IMR-90 (cell line): ENCODE measurements at regions not wholly inside any gene's neighbourhood (a gene's known extent, or its start where the extent isn't known, plus 50 kb on each side); places are given as distances from the start of the nearest gene placed in this dataset.

Experiments used
- ATAC-seq: fragments of 200-7000 bp; cut with Tn5 transposase; 2 replicates; pipeline ENCODE4 v1.9.1; 2020; ENCODE audit warnings: low read depth, mild to moderate bottlenecking, moderate library complexity
- BruUV-seq: library from RNA; stranded (reverse); fragments of 400-500 nt; replicated peaks from 2 replicates; lab custom pipeline; 2021; lab: Mats Ljungman, UMichigan
- CTCF ChIA-PET: fragments of 300-600 bp; formaldehyde crosslinking; extraction: SDS; loops from one replicate; lab custom pipeline; 2021; ENCODE audit warnings: antibody characterized with exemption; lab: Yijun Ruan, JAX
- POLR2A ChIA-PET: fragments of 300-600 bp; sonication (Branson Sonifier 250); formaldehyde crosslinking; loops from one replicate; lab custom pipeline; 2022; ENCODE audit warnings: antibody characterized with exemption; ENCODE audit not compliant: unreplicated experiment; lab: Charles Lee
- DNase-seq: peaks from one replicate; pipeline ENCODE4 v3.0.0; 2013
- H2AFZ ChIP-seq: replicated peaks from 2 replicates; pipeline ENCODE3; 2013; ENCODE audit warnings: low read length, mild to moderate bottlenecking; ENCODE audit not compliant: poor library complexity
- H2AK5ac ChIP-seq: 2 replicates; pipeline ENCODE4 v1.6.1; 2013; ENCODE audit warnings: low read depth, low read length, inconsistent platforms
- H2AK9ac ChIP-seq: replicated peaks from 2 replicates; pipeline ENCODE3; 2013; ENCODE audit warnings: mild to moderate bottlenecking, low read depth, low read length, moderate library complexity; ENCODE audit not compliant: poor library complexity
- H2BK120ac ChIP-seq: 2 replicates; pipeline ENCODE4 v1.6.1; 2013; ENCODE audit warnings: low read depth, low read length, inconsistent platforms
- H2BK15ac ChIP-seq: 3 replicates; pipeline ENCODE4 v1.6.1; 2013; ENCODE audit warnings: low read depth, low read length, inconsistent platforms
- H2BK20ac ChIP-seq: 2 replicates; pipeline ENCODE4 v1.6.1; 2013; ENCODE audit warnings: low read depth, mild to moderate bottlenecking, inconsistent platforms, low read length, moderate library complexity
- H2BK5ac ChIP-seq: 2 replicates; pipeline ENCODE4 v1.6.1; 2013; ENCODE audit warnings: mild to moderate bottlenecking, low read depth, low read length, inconsistent platforms; ENCODE audit not compliant: poor library complexity, severe bottlenecking
- H3K14ac ChIP-seq: replicated peaks from 2 replicates; pipeline ENCODE4 v1.6.1; 2013; ENCODE audit warnings: low read depth, low read length, inconsistent platforms
- H3K18ac ChIP-seq: 2 replicates; pipeline ENCODE4 v1.6.1; 2013; ENCODE audit warnings: low read depth, low read length, control low read depth
- H3K23ac ChIP-seq: 2 replicates; pipeline ENCODE4 v1.6.1; 2013; ENCODE audit warnings: low read depth, low read length, inconsistent platforms
- H3K27ac ChIP-seq: 2 replicates; pipeline ENCODE4 v1.5.1; 2013; ENCODE audit warnings: mild to moderate bottlenecking, control low read depth, low read length; ENCODE audit not compliant: insufficient read depth
- H3K27me3 ChIP-seq: 2 replicates; pipeline ENCODE4 v1.6.1; 2013; ENCODE audit warnings: low read length; ENCODE audit not compliant: control insufficient read depth, insufficient read depth
- H3K36me3 ChIP-seq: 2 replicates; pipeline ENCODE4 v1.6.1; 2013; ENCODE audit warnings: low read length, mixed read lengths; ENCODE audit not compliant: control insufficient read depth, insufficient read depth
- H3K4ac ChIP-seq: 2 replicates; pipeline ENCODE4 v1.6.1; 2013; ENCODE audit warnings: low read depth, low read length, inconsistent platforms
- H3K4me1 ChIP-seq: 2 replicates; pipeline ENCODE4 v1.6.1; 2013; ENCODE audit warnings: low read length, mixed read lengths; ENCODE audit not compliant: control insufficient read depth, insufficient read depth
- H3K4me2 ChIP-seq: 2 replicates; pipeline ENCODE4 v1.6.1; 2013; ENCODE audit warnings: low read depth, mild to moderate bottlenecking, control low read depth, low read length, moderate library complexity
- H3K4me3 ChIP-seq: 2 replicates; pipeline ENCODE4 v1.5.1; 2013; ENCODE audit warnings: low read depth, mild to moderate bottlenecking, control low read depth, low read length, moderate library complexity; ENCODE audit not compliant: insufficient read depth
- H3K56ac ChIP-seq: 2 replicates; pipeline ENCODE4 v1.6.1; 2013; ENCODE audit warnings: low read length, inconsistent platforms; ENCODE audit not compliant: insufficient read depth; ENCODE audit errors: extremely low read depth
- H3K79me1 ChIP-seq, 2 experiments: 2 replicates each; pipeline ENCODE4 v1.6.1; 2013; ENCODE audit warnings: low read length in 2 of 2, inconsistent platforms in 1 of 2, low read depth in 1 of 2
- H3K9ac ChIP-seq: 2 replicates; pipeline ENCODE4 v1.6.1; 2013; ENCODE audit warnings: low read depth, low read length, control low read depth
- H3K9me1 ChIP-seq: 2 replicates; pipeline ENCODE4 v1.6.1; 2013; ENCODE audit warnings: low read length, inconsistent platforms; ENCODE audit not compliant: insufficient read depth
- H3K9me3 ChIP-seq: 2 replicates; pipeline ENCODE4 v1.6.1; 2013; ENCODE audit warnings: low read length; ENCODE audit not compliant: control insufficient read depth, insufficient read depth
- H4K20me1 ChIP-seq: 2 replicates; pipeline ENCODE4 v1.6.1; 2013; ENCODE audit warnings: low read length, inconsistent platforms; ENCODE audit not compliant: insufficient read depth
- H4K5ac ChIP-seq: 2 replicates; pipeline ENCODE4 v1.6.1; 2013; ENCODE audit warnings: mild to moderate bottlenecking, low read depth, low read length, control low read depth
- H4K8ac ChIP-seq, 2 experiments: 2 replicates each; pipeline ENCODE4 v1.6.1; 2013; ENCODE audit warnings: low read depth in 2 of 2, low read length in 2 of 2, control low read depth in 1 of 2, inconsistent platforms in 1 of 2
- H4K91ac ChIP-seq: 2 replicates; pipeline ENCODE4 v1.6.1; 2013; ENCODE audit warnings: low read depth, low read length, inconsistent platforms; ENCODE audit not compliant: insufficient read depth
- BHLHE40 ChIP-seq: fragments of 150-350 bp; IDR thresholded peaks from 2 replicates; pipeline ENCODE4 v1.6.1; 2016; ENCODE audit warnings: mild to moderate bottlenecking, low read depth, low read length
- CEBPB ChIP-seq: IDR thresholded peaks from 2 replicates; pipeline ENCODE4 v1.6.1; 2012; ENCODE audit warnings: low read depth, low read length, improper control_type of control experiment
- CHD1 ChIP-seq: IDR thresholded peaks from 2 replicates; pipeline ENCODE4 v1.6.1; 2012; ENCODE audit warnings: low read depth, low read length, improper control_type of control experiment
- ELK1 ChIP-seq: fragments of 150-350 bp; IDR thresholded peaks from 2 replicates; pipeline ENCODE4 v1.6.1; 2016; ENCODE audit warnings: low read depth, mild to moderate bottlenecking, low read length, moderate library complexity, borderline replicate concordance
- FOS ChIP-seq: fragments of 150-350 bp; IDR thresholded peaks from 2 replicates; pipeline ENCODE4 v1.6.1; 2016; ENCODE audit warnings: low read depth, low read length
- MAFK ChIP-seq: IDR thresholded peaks from 2 replicates; pipeline ENCODE4 v1.6.1; 2012; ENCODE audit warnings: low read depth, low read length, improper control_type of control experiment
- MXI1 ChIP-seq: IDR thresholded peaks from 2 replicates; pipeline ENCODE4 v1.6.1; 2012; ENCODE audit warnings: low read depth, mild to moderate bottlenecking, low read length, moderate library complexity, borderline replicate concordance
- NFE2L2 ChIP-seq: fragments of 150-350 bp; IDR thresholded peaks from 2 replicates; pipeline ENCODE4 v1.6.1; 2016; ENCODE audit warnings: low read depth, mild to moderate bottlenecking, low read length
- POLR2A ChIP-seq: IDR thresholded peaks from 2 replicates; pipeline ENCODE4 v1.6.1; 2012; ENCODE audit warnings: mild to moderate bottlenecking, low read depth, low read length
- RAD21 ChIP-seq: IDR thresholded peaks from 2 replicates; pipeline ENCODE4 v1.6.1; 2012; ENCODE audit warnings: low read length, improper control_type of control experiment
- RCOR1 ChIP-seq: IDR thresholded peaks from 2 replicates; pipeline ENCODE4 v1.6.1; 2012; ENCODE audit warnings: mild to moderate bottlenecking, low read length, improper control_type of control experiment; ENCODE audit not compliant: insufficient replicate concordance
- RFX5 ChIP-seq: IDR thresholded peaks from 2 replicates; pipeline ENCODE4 v1.8.0; 2012; ENCODE audit warnings: low read depth, mild to moderate bottlenecking, low read length, moderate library complexity
- SMC3 ChIP-seq: fragments of 150-350 bp; IDR thresholded peaks from 2 replicates; pipeline ENCODE4 v1.6.1; 2016; ENCODE audit warnings: low read depth, mild to moderate bottlenecking, antibody characterized with exemption, low read length, moderate library complexity
- WGBS, 2 experiments: methylation state at CpG; one replicate each; pipeline versions ENCODE4 v1.1.5 to v1.1.7; 2013; ENCODE audit warnings: missing lambda C conversion rate in 2 of 2; ENCODE audit not compliant: insufficient read length in 1 of 2; ENCODE audit errors: extremely low coverage in 2 of 2; 5-methylcytosine and 5-hydroxymethylcytosine counted together
- dilution Hi-C: fragments of 300-500 bp; cut with HindIII; formaldehyde crosslinking; loops from one replicate; pipeline ENCODE4 v1.14.3; 2018; ENCODE audit warnings: low sequenced_read_pairs; ENCODE audit not compliant: unreplicated experiment
- in situ Hi-C: fragments of 300-500 bp; cut with MboI; formaldehyde crosslinking; loops from 3 replicates; pipeline ENCODE4 v1.14.3; 2019; ENCODE audit warnings: low sequenced_read_pairs, inconsistent platforms, mixed read lengths
- intact Hi-C: fragments of 100-400 bp; cut with micrococcal nuclease; formaldehyde crosslinking; loops from 2 replicates; pipeline ENCODE4 v1.10.0; 2022
- TF ChIP-seq, protein P1 (sequence below): fragments of 150-350 bp; IDR thresholded peaks from 2 replicates; pipeline ENCODE4 v1.6.1; 2017; ENCODE audit warnings: mild to moderate bottlenecking, antibody characterized with exemption, low read length, low read depth
- TF ChIP-seq, protein P2 (sequence below): conservative IDR thresholded peaks from 2 replicates; pipeline ENCODE4 v1.5.1; 2012; ENCODE audit warnings: mild to moderate bottlenecking, low read depth, low read length, improper control_type of control experiment

- no peaks in the 10 kb centered on the region for H3K36me3 ChIP-seq
- peak overlapping the region; percentile 21; the same call in 1 of the 2 replicates for H3K4ac ChIP-seq
- no peaks in the 10 kb centered on the region for H4K20me1 ChIP-seq
- no peaks in the 10 kb centered on the region for H3K9me3 ChIP-seq
- H2BK120ac ChIP-seq: no peak overlapping the region
- DNase-seq (no peak), ATAC-seq (no peak; the same call in 1 of the 2 replicates)
- H4K91ac ChIP-seq: no peak overlapping the region
- H2AFZ ChIP-seq: peak overlapping the region; percentile 53
- peak overlapping the region; percentile 42 for H3K14ac ChIP-seq
- H3K9me1 ChIP-seq: no peaks in the 10 kb centered on the region
- H3K4me2 ChIP-seq: peak overlapping the region; percentile 63
- peak overlapping the region; percentile 3; the same call in 1 of the 2 replicates for H3K18ac ChIP-seq
- no peak overlapping the region for H3K9ac ChIP-seq
- no peak overlapping the region for H2BK20ac ChIP-seq
- H3K27me3 ChIP-seq: no peaks in the 10 kb centered on the region
- no peak overlapping the region for H2BK15ac ChIP-seq
- in situ Hi-C loops (no loop called here), intact Hi-C loops (no loop called here), dilution Hi-C loops (no loop called here)
- no peak overlapping the region for H4K5ac ChIP-seq
- no CpG with 5 or more reads among the region's 6 CpGs for WGBS, 2 experiments
- CTCF ChIA-PET: no interaction called here
- BruUV-seq: no TSS peak
- no peaks in the 10 kb centered on the region for H3K4me1 ChIP-seq
- POLR2A ChIA-PET: no interaction called here
- no peak overlapping the region for H2AK5ac ChIP-seq
- H2AK9ac ChIP-seq: no peak overlapping the region
- H3K56ac ChIP-seq: no peak overlapping the region
- H3K4me3 ChIP-seq: peak overlapping the region; percentile 15; the same call in 1 of the 2 replicates
- TF ChIP-seq SMC3 (no peak), ELK1 (no peak), MAFK (no peak), FOS (no peak), CEBPB (no peak), RCOR1 (no peak), CHD1 (no peak), NFE2L2 (no peak), POLR2A (no peak), BHLHE40 (no peak), MXI1 (no peak), RAD21 (no peak), RFX5 (no peak)
- TF ChIP-seq, protein P1, sequence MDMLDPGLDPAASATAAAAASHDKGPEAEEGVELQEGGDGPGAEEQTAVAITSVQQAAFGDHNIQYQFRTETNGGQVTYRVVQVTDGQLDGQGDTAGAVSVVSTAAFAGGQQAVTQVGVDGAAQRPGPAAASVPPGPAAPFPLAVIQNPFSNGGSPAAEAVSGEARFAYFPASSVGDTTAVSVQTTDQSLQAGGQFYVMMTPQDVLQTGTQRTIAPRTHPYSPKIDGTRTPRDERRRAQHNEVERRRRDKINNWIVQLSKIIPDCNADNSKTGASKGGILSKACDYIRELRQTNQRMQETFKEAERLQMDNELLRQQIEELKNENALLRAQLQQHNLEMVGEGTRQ: no peak
- TF ChIP-seq, protein P2, sequence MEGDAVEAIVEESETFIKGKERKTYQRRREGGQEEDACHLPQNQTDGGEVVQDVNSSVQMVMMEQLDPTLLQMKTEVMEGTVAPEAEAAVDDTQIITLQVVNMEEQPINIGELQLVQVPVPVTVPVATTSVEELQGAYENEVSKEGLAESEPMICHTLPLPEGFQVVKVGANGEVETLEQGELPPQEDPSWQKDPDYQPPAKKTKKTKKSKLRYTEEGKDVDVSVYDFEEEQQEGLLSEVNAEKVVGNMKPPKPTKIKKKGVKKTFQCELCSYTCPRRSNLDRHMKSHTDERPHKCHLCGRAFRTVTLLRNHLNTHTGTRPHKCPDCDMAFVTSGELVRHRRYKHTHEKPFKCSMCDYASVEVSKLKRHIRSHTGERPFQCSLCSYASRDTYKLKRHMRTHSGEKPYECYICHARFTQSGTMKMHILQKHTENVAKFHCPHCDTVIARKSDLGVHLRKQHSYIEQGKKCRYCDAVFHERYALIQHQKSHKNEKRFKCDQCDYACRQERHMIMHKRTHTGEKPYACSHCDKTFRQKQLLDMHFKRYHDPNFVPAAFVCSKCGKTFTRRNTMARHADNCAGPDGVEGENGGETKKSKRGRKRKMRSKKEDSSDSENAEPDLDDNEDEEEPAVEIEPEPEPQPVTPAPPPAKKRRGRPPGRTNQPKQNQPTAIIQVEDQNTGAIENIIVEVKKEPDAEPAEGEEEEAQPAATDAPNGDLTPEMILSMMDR: no peak
- no peak overlapping the region for H2BK5ac ChIP-seq
- no peak overlapping the region for H3K23ac ChIP-seq
- no peak overlapping the region for H3K27ac ChIP-seq
- peak overlapping the region in 1 of 2 experiments; percentile 44; a peak in 2 of 4 replicates for H4K8ac ChIP-seq
- no peaks in the 10 kb centered on the region for H3K79me1 ChIP-seq
Observed at GRCh38 chr5:58072300-58072965, 387.5 kb downstream of the PLK2 start.
